SU-DHL-6 (cell line): ENCODE measurements at regions not wholly inside any gene's neighbourhood (a gene's known extent, or its start where the extent isn't known, plus 50 kb on each side); places are given as distances from the start of the nearest gene placed in this dataset.

Experiments used
- CTCF ChIP-seq: fragments of 200-600 bp; sonication (generic); IDR thresholded peaks from one replicate; pipeline ENCODE4 v1.5.1; 2017; ENCODE audit warnings: antibody characterized with exemption, mild to moderate bottlenecking, low read length, moderate library complexity; ENCODE audit not compliant: insufficient read depth, poor library complexity, severe bottlenecking
- EZH2phosphoT487 ChIP-seq: fragments of 200-600 bp; sonication (generic), shearing (Covaris generic); conservative IDR thresholded peaks from 2 replicates; pipeline ENCODE4 v1.6.1; 2018; ENCODE audit warnings: mild to moderate bottlenecking, antibody characterized with exemption, low read length, moderate library complexity, mixed read lengths

GRCh38 chr15:29342201-29342600 is 72.6 kb upstream of the NSMCE3 start:
- TF ChIP-seq CTCF (no peak), EZH2phosphoT487 (no peak)
